Ishikawa (cell line): ENCODE measurements at regions not wholly inside any gene's neighbourhood (a gene's known extent, or its start where the extent isn't known, plus 50 kb on each side); places are given as distances from the start of the nearest gene placed in this dataset.

Experiments
- CEBPB ChIP-seq: IDR thresholded peaks from 2 replicates; pipeline ENCODE4 v1.6.1; 2012
- CREB1 ChIP-seq: IDR thresholded peaks from 2 replicates; pipeline ENCODE4 v1.6.1; 2012; ENCODE audit warnings: low read depth
- EGR1 ChIP-seq: IDR thresholded peaks from 2 replicates; pipeline ENCODE4 v1.6.1; 2012
- EP300 ChIP-seq: IDR thresholded peaks from 2 replicates; pipeline ENCODE4 v1.6.1; 2012; ENCODE audit warnings: borderline replicate concordance
- FOXM1 ChIP-seq: IDR thresholded peaks from 2 replicates; pipeline ENCODE4 v1.6.1; 2012; ENCODE audit warnings: low read depth, borderline replicate concordance
- NFIC ChIP-seq: IDR thresholded peaks from 2 replicates; pipeline ENCODE4 v1.6.1; 2012
- RAD21 ChIP-seq: IDR thresholded peaks from 2 replicates; pipeline ENCODE4 v1.6.1; 2012; ENCODE audit warnings: low read depth
- TAF1 ChIP-seq: IDR thresholded peaks from 2 replicates; pipeline ENCODE4 v1.6.1; 2012; ENCODE audit warnings: low read depth, mild to moderate bottlenecking
- TCF12 ChIP-seq: IDR thresholded peaks from 2 replicates; pipeline ENCODE4 v1.6.1; 2012; ENCODE audit warnings: low read depth
- TEAD4 ChIP-seq: IDR thresholded peaks from 2 replicates; pipeline ENCODE4 v1.6.1; 2012
- YY1 ChIP-seq: IDR thresholded peaks from 2 replicates; pipeline ENCODE4 v1.6.1; 2012; ENCODE audit warnings: low read depth
- ZBTB7A ChIP-seq: IDR thresholded peaks from 2 replicates; pipeline ENCODE4 v1.6.1; 2012; ENCODE audit warnings: low read depth
- TF ChIP-seq, protein P1 (sequence below): IDR thresholded peaks from 2 replicates; pipeline ENCODE4 v1.6.1; 2012; ENCODE audit warnings: low read depth, mild to moderate bottlenecking
- TF ChIP-seq, protein P2 (sequence below): IDR thresholded peaks from 2 replicates; pipeline ENCODE4 v1.6.1; 2012
- TF ChIP-seq, protein P3 (sequence below): IDR thresholded peaks from 2 replicates; pipeline ENCODE4 v1.6.1; 2012

DNA sequence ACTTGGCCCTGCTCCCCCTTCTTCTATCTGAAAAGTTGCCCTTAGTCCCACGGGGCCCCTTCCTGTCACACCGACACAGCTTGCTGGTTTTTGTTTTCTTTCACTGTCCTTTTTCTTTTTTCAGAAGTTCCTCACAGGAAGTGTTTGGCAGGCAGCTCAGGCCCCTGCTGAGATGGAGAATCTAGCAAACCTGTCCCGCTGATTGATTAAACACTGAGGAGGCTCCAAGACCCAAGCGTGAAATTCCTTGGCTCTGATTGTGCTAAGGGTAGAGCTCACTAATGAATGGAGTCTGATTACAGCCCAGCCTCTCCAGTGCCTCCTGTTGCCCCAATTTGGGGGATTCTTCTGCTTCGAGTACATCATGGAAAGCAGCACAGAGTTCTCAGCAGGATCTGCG is 365.9 kb upstream of the MEX3C start:
- TF ChIP-seq CREB1 = no peak
- TF ChIP-seq EP300 = no peak
- no peak for TF ChIP-seq NFIC
- TF ChIP-seq TCF12 = no peak
- no peak for TF ChIP-seq RAD21
- no peak for TF ChIP-seq EGR1
- no peak for TF ChIP-seq TAF1
- no peak for TF ChIP-seq FOXM1
- TF ChIP-seq, protein P1, sequence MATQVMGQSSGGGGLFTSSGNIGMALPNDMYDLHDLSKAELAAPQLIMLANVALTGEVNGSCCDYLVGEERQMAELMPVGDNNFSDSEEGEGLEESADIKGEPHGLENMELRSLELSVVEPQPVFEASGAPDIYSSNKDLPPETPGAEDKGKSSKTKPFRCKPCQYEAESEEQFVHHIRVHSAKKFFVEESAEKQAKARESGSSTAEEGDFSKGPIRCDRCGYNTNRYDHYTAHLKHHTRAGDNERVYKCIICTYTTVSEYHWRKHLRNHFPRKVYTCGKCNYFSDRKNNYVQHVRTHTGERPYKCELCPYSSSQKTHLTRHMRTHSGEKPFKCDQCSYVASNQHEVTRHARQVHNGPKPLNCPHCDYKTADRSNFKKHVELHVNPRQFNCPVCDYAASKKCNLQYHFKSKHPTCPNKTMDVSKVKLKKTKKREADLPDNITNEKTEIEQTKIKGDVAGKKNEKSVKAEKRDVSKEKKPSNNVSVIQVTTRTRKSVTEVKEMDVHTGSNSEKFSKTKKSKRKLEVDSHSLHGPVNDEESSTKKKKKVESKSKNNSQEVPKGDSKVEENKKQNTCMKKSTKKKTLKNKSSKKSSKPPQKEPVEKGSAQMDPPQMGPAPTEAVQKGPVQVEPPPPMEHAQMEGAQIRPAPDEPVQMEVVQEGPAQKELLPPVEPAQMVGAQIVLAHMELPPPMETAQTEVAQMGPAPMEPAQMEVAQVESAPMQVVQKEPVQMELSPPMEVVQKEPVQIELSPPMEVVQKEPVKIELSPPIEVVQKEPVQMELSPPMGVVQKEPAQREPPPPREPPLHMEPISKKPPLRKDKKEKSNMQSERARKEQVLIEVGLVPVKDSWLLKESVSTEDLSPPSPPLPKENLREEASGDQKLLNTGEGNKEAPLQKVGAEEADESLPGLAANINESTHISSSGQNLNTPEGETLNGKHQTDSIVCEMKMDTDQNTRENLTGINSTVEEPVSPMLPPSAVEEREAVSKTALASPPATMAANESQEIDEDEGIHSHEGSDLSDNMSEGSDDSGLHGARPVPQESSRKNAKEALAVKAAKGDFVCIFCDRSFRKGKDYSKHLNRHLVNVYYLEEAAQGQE = no peak
- no peak for TF ChIP-seq ZBTB7A
- no peak for TF ChIP-seq YY1

DNA sequence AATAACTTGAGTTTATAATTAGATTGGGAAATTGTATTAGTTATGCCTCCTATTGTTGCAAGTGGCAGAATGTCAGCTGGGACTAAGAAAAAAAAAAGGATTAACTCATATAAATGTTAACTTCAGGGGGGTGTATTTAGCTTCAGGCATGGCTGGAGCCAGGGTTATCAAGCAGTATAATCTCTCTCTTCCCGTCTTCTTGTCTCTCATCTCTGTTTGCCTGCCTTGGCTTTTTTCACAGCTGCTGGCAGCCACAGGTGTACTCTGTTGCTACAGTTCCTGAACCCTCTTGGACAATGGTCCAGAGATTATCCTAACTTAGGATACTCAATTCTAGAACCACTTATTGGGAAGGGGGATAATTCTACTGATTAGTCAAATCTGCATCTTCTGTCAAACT is 370.7 kb upstream of the MEX3C start:
- TF ChIP-seq RAD21 = no peak
- TF ChIP-seq, protein P2, sequence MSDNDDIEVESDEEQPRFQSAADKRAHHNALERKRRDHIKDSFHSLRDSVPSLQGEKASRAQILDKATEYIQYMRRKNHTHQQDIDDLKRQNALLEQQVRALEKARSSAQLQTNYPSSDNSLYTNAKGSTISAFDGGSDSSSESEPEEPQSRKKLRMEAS = no peak
- no peak for TF ChIP-seq TEAD4
- no peak for TF ChIP-seq EGR1
- TF ChIP-seq TAF1 = no peak
- TF ChIP-seq CREB1 = no peak
- TF ChIP-seq, protein P1 = no peak
- no peak for TF ChIP-seq TCF12
- TF ChIP-seq ZBTB7A = no peak
- no peak for TF ChIP-seq NFIC
- no peak for TF ChIP-seq FOXM1
- no peak for TF ChIP-seq CEBPB
- TF ChIP-seq YY1 = no peak
- TF ChIP-seq EP300 = no peak
- TF ChIP-seq, protein P3, sequence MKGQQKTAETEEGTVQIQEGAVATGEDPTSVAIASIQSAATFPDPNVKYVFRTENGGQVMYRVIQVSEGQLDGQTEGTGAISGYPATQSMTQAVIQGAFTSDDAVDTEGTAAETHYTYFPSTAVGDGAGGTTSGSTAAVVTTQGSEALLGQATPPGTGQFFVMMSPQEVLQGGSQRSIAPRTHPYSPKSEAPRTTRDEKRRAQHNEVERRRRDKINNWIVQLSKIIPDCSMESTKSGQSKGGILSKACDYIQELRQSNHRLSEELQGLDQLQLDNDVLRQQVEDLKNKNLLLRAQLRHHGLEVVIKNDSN = no peak

DNA sequence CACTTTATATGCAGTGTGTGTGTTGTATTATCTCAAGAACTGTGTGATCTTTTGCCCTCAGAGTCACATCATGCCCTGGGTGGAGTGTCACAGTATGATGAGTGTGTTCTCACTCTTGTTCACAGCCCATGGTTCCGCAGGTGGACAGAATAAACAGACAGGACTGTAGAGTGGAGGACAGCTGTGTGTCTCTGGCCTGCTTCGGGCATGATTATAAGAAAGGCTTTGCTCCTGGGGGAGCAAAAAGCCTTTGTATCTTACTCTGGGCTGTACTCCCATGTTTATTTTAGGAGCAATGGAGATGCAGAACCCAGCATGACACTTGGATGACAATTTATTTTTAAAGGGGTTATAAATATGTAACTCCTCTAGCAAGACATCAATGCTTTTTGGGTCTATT is 371.7 kb upstream of the MEX3C start:
- no peak for TF ChIP-seq RAD21
- no peak for TF ChIP-seq CREB1
- TF ChIP-seq, protein P2 = no peak
- no peak for TF ChIP-seq ZBTB7A

DNA sequence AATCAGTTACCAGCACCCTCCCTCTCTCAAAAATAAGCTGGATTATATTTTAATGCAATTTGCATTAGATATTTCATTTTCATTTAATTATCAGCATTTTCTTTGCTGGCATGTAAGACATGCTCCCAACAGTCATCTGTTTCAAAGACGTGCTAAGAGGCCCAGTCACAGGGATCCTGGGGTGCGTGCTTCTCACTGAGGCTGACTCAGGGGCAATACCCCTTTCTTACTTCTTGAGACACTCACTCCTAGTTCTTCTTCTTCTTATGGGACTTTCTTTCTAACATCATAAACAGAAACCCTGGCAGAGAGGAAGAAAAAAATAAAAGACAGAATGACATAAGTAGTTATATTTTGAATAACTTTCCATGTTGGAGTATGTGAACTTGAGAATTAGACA is 372.1 kb upstream of the MEX3C start:
- TF ChIP-seq ZBTB7A (no peak), TEAD4 (no peak), EGR1 (no peak), TAF1 (no peak), NFIC (no peak), FOXM1 (no peak), RAD21 (no peak), YY1 (no peak), EP300 (no peak), CEBPB (no peak), CREB1 (no peak), TCF12 (no peak)
- TF ChIP-seq, protein P1 = no peak
- TF ChIP-seq, protein P3 = no peak
- TF ChIP-seq, protein P2 = no peak

DNA sequence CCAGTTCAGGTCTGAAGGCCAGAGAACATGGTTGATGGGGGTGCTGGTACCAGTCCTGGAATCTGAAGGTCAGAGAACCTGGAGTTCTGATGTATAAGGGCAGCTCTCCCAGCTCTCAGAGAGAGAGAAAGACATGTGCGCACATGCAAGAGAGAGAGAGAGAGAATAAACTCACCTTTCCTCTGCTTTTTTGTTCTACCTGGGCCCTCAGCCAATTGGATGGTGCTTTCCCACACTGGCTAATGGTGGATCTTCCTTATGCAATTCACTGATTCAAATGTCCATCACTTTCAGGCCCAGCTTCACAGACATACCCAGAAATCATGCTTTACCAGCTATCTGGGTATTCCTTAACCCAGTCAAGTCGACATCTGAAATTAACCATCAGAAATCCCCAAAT is 377.7 kb upstream of the MEX3C start:
- no peak for TF ChIP-seq TEAD4
- no peak for TF ChIP-seq EP300
- no peak for TF ChIP-seq FOXM1
- no peak for TF ChIP-seq NFIC
- no peak for TF ChIP-seq EGR1
- TF ChIP-seq CREB1 = no peak
- TF ChIP-seq TCF12 = no peak
- TF ChIP-seq, protein P1 = no peak
